ENCODE measurements at regions not wholly inside any gene's neighbourhood (a gene's known extent, or its start where the extent isn't known, plus 50 kb on each side); places are given as distances from the start of the nearest gene placed in this dataset.

DNA sequence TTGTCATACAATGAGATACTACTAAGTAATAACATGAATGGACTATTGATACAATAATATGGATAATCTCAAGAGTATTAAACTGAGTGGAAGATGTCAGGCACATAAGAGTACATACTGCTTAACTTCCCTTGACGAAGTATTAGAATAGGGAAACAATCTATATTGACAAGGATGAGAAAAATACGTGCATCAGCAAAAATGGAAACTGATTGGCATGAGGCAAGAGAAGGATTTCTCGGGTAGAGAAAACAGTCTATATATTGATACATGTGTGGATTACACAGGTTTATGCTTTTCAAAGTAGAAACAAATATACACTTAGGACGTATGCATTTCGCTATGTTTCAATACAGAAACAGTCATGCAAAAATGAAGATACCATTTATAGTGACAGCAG, 57.4 kb downstream of the PRR20E start:
- DNase-seq = no peak

DNA sequence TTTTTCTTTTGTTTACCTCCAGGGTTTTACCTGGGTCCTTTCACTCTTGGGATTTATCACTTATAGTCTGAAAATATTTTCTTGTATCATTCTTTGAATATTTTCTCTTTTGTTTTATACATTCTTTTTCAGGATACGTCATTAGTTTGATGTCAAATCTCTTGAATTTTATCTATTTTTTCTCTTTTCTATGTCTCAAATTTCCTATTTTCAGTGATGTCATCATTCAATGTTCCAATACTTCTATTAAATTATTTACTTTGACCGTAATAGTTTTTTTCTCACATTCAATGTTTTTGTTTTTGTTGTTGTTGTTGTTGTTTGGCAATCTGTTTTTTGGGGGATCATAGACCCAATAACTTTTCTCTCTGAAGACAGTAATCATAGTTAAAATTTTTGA, 83.5 kb downstream of the PRR20E start:
- no peak for DNase-seq

DNA sequence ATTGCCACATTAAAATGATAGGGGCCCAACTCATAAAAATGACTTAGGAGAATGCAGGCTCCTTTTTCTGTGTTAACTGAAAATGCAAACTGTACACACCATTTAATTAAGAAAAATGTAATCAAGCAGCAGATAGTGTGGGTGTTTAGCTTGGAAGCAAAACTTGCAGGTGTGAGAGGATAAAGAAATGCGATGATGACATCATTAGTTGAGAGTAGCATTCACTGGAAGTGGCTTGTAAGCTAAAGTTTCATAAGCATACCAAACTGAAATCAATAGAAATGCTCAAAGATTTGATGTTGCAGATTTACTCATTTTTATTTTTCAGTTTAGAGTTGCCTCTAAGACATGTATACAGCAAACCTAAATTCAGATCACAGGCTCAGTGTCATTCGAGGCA, 86.6 kb downstream of the PRR20E start:
- no peak for DNase-seq

GRCh38 chr13:57264965-57265364, 98.0 kb downstream of the PRR20E start:
- DNase-seq = no peak

GRCh38 chr13:57270493-57270892, 103.5 kb downstream of the PRR20E start:
- DNase-seq = no peak

GRCh38 chr13:57286511-57287098, 119.6 kb downstream of the PRR20E start:
- DNase-seq = no peak

DNA sequence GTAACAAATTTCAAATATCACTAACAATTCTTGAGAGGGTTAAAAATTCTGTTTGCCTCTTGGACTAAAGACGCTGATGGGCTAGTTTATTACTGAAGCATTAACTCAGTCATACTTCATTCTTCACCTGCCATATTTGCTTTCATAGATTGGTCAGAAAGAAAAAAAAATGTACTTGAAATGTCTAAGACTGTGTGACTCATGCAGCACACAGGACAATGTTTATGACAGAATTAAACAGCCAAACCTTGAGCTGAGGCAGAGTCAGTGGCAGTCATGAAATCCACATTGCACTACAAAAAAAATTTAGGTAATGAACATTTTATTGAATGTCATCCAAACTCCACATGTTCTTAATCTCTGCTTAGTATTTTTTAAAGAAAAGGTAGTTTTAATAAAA, 135.6 kb downstream of the PRR20E start:
- DNase-seq = no peak

DNA sequence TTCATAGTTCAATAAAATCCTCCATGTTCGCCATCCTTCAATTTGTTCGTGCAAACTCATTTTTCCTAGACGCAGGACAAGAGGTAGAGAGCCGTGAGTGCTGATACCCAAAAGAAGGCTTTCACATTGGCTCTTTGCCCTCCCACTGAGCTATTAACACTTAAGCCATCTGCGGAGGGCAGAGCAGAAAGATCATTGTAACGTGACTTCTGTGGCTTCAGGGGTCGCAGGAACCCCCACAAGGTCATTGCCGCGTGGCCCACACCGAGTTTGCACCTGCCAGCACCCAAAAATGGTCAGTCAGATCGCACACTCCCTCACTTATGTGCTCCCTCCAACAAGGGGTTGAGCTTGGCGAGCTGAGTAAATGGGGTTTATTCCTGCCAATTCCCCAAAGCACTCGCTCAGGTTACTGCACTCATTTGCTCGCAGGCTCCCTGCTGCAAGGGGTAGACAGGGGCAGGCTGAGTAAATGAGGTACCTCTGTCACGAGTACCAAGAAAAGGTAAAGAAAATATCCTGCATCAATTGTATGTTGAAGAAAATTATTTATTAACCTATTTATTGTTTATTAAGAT, 144.1 kb downstream of the PRR20E start:
- DNase-seq = no peak

- DNase-seq = no peak
Measured at GRCh38 chr13:57314897-57315520, 148.0 kb downstream of the PRR20E start.

DNA sequence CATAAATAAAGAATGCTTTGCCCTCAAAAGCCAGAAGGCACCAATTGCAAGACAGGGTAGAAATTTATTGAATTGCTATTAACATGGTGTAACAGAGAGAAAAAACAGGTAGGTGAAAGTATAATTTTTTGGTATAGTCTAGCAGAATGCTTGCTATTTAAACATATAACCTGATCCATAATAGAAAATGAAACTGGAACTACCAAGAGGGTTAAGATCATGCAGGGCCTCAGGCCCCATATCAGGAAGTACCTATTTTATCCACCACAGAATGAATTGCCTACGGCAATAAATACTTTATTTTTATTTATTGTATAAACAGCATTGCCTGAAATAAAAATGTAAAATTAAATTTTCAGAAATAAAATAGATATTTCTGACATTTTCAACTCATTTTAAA, 159.5 kb downstream of the PRR20E start:
- no peak for DNase-seq

DNA sequence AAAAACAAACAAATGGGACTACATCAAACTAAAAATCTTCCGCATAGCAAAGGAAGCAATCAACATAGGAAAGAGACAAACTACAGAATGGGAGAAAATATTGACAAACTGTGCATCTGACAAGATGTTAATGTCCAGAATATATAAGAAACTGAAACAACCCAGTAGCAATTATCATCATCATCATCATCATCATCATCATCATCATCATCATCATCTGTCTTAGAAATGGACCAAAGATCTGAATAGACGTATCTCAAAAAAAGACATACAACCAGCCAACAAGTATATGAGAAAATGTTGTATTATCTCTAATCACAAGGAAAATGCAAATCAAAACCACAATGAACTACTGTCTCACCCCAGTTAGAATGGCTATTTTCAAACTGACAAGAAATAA, 173.9 kb downstream of the PRR20E start:
- no peak for DNase-seq

DNA sequence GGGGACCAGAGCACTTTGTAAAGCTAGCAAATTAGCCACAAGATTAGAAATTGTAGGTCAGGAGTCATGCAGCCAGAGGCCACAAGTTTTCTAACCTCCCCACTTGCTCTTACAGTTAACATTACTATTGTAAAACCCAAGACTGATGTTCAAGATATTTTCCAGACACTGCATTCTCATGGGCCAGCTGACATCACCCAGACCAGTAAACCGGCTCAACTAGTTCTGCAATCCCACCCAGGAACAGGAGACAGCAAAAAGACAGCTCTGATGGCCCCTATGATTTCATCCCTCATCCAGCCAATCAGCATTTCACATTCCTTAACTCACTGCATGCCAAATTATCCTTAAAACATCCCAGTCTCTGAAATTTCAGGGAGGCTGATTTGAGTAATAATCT, 178.5 kb downstream of the PRR20E start:
- no peak for DNase-seq

DNA sequence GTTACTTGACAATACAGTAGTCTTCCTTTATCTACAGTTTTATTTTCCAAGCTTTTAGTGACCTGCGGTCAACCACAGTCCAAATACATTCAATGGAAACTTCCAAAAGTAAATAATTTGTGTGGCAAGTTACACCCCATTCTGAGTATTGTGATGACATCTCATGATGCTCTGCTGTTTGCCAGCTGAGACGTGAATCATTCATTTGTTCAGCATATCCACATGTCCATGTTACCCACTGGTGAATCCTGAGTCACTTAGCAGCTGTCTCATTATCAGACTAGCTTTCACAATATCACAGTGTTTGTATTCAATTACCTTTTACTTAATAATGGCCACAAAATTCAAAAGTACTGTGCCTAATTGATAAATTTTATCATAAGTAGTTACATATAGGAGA, 179.8 kb downstream of the PRR20E start:
- DNase-seq = no peak

DNA sequence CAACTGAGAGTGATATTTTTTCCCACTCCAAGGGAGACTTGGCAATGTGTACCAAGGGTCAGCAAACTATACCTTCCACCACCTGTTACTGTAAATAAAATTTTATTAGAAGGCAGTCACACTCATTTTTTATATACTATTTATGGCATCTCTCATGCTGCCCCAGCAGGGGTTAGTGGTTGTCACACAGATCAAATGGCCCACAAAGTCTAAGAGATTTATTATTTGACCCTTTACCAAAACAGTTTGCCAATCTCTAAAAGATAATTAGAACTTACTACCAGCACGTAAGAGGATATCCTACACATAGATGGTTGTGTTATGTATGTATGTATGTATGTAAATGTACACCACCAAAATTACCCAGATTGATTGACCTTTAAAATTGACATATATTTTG, 185.1 kb downstream of the PRR20E start:
- DNase-seq = no peak

DNA sequence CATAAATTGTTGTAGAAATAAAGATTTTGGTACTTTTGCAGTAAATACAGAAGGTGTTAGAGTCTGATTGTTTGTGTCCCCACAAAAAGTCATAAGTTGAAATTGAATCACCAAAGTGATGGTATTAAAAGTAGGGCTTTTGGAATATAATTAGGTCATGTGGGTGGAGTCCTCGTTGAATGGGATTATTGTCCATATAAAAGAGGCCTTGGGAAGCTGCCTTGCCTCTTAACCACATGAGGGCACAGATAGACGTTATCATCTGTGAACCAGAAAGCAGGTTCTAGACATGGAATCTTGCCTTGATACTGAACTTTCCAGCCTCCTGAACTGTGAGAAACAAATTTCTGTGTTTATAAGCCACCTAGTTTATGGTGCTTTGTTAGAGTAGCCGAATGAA, 186.8 kb downstream of the PRR20E start:
- DNase-seq = no peak

GRCh38 chr13:57375876-57376275, 208.9 kb downstream of the PRR20E start:
- DNase-seq = no peak

GRCh38 chr13:57408312-57408711, 223.2 kb upstream of the PCDH17 start:
- no peak for DNase-seq

GRCh38 chr13:57409121-57409520, 222.4 kb upstream of the PCDH17 start:
- no peak for DNase-seq

DNA sequence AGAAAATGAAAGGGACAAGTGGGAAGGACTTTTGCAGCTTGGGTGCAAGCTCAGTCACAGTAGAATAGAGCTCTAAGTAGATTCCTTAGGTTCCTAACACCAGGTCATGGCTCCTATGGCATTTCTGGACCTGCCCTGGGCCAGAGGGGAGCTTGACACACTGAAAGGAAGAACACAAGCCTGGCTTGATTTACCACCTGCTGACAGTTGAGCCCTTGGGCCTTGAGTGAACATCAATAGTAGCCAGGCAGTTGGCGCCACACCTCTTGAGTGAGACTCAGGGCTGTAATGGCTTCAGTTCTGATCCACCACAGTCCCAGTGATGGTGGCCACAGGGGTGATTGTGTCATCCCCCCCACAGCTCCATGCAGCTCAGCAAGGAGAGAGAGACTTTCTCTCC, 221.9 kb upstream of the PCDH17 start:
- no peak for DNase-seq

DNA sequence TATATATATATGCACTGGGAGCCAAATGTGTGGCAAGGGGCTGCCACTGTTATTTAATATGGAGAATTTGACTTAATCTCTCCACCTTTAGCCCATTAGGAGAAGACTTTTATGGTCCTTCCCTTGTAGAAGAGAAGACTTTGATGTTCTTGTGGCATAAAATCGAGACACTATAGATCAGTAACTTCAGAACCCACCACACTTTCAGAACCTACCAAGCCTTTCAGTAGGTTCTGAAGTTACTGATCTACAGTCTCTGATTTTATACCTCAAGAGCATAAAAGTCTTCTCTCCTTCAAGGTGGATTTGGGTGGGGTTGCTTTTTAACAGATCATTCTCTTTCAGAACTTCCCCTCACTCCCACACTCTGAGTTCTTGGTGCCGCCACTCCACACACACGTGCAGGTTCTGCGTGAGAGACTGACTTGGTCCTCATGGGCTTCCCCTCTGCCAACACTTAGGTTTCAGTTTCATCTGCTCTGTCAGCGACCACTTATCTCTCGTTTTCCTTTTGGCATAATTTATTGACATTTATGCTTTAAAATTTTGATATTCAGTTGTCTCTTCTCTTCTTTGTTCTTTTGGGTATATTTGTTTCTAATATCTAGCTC, 213.4 kb upstream of the PCDH17 start:
- DNase-seq = no peak

GRCh38 chr13:57424379-57424778, 207.2 kb upstream of the PCDH17 start:
- DNase-seq = no peak

DNA sequence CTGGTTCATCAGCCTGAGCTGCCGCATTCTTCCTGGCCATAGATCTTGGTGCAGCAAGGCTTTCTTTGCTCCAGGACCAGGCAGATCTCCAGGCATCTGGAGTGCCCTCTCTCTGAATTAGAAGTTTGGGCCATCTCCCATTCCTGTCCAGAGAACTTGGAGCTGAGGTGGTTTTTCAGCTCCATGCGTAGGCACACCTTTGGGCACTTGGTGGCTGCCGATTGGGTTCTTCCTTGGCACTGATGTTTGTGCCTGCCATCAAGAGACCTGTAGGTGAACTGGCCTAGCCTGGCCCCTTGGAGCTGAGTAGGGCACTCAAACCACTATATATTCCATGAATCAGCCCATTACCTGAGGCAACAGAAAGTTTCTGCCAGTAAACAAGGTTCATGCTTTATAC, 206.0 kb upstream of the PCDH17 start:
- no peak for DNase-seq

GRCh38 chr13:57437587-57437986, 194.0 kb upstream of the PCDH17 start:
- DNase-seq = no peak

DNA sequence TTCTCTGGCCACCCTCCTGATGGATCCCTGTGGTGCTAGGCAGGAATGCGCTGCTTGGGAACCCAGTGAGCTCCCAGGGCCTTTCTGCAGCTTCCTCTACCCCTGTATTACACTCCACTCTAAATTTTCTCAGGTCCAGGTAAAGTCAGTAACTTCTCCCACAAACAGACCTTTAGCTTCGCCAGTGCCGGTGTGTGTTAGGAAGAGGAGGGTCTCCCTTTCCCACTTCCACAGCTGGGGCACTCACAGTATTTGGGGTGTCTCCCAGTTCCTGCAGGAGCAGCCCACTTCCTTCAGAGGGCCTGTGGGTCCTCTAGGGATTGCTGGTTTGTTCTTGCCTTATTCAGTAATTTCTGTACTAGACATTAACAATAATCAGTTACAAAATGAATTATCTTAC, 193.5 kb upstream of the PCDH17 start:
- DNase-seq = no peak

DNA sequence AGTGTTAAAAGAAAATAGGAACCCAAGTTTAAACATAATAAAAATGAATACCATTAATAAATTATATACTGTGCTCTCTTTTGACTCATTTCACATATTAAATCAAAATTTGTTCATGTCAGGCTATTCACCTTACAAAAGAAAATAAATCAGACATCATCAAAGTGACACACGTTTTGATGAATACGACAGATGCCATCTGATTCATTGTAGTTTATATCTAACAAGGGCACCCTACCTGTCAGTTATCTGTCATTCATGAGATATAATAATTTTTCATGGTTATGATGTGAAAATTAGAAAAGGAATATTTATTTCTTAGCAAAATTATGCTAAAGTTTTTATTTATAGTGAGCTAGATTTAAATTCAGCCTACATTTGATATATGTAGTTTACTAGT, 188.1 kb upstream of the PCDH17 start:
- no peak for DNase-seq

Data from hematopoietic multipotent progenitor cell treated with erythropoietin and hydrocortisone succinate and interleukin-3 and kit ligand, for 8 days (in vitro differentiated cells).